KMS-11 (cell line): ENCODE measurements at regions not wholly inside any gene's neighbourhood (a gene's known extent, or its start where the extent isn't known, plus 50 kb on each side); places are given as distances from the start of the nearest gene placed in this dataset.

Experiments
- H2AFZ ChIP-seq: fragments of 200-600 bp; sonication (generic); 2 replicates; pipeline ENCODE4 v1.6.1; 2016; ENCODE audit warnings: antibody characterized with exemption, mixed run types, low read depth
- H3K27ac ChIP-seq: fragments of 200-600 bp; sonication (generic); 2 replicates; pipeline ENCODE4 v1.6.1; 2016; ENCODE audit warnings: mild to moderate bottlenecking, mixed run types
- H3K27me3 ChIP-seq: fragments of 200-600 bp; sonication (generic); 2 replicates; pipeline ENCODE4 v1.6.1; 2017; ENCODE audit warnings: mild to moderate bottlenecking, low read depth, mixed run types, moderate library complexity; ENCODE audit not compliant: insufficient read depth
- H3K36me3 ChIP-seq: fragments of 200-600 bp; sonication (generic); 2 replicates; pipeline ENCODE4 v1.6.1; 2017; ENCODE audit warnings: mild to moderate bottlenecking, mixed run types; ENCODE audit not compliant: insufficient read depth
- H3K4me1 ChIP-seq: fragments of 200-600 bp; sonication (generic); 2 replicates; pipeline ENCODE4 v1.6.1; 2016; ENCODE audit warnings: mild to moderate bottlenecking, low read depth, mixed run types; ENCODE audit not compliant: poor library complexity, severe bottlenecking
- H3K4me2 ChIP-seq: fragments of 200-600 bp; sonication (generic); 2 replicates; pipeline ENCODE4 v1.7.0; 2016; ENCODE audit warnings: mild to moderate bottlenecking, mixed run types
- H3K4me3 ChIP-seq: fragments of 200-600 bp; sonication (generic); IDR thresholded peaks from 2 replicates; pipeline ENCODE4 v1.6.1; 2017; ENCODE audit warnings: low read depth, low read length, mixed read lengths; ENCODE audit not compliant: insufficient read depth
- H3K79me2 ChIP-seq: fragments of 200-600 bp; sonication (generic); 2 replicates; pipeline ENCODE4 v1.6.1; 2016; ENCODE audit warnings: low read depth, mixed run types; ENCODE audit not compliant: insufficient read depth
- H3K9ac ChIP-seq: fragments of 200-600 bp; sonication (generic); 2 replicates; pipeline ENCODE4 v1.6.1; 2016; ENCODE audit warnings: mild to moderate bottlenecking, mixed run types
- H4K20me1 ChIP-seq: fragments of 200-600 bp; sonication (generic); 2 replicates; pipeline ENCODE4 v1.6.1; 2016; ENCODE audit warnings: mild to moderate bottlenecking, mixed run types; ENCODE audit not compliant: insufficient read depth
- TF ChIP-seq, protein P1 (sequence below): fragments of 200-600 bp; sonication (generic); conservative IDR thresholded peaks from 2 replicates; pipeline ENCODE4 v1.6.1; 2017; ENCODE audit warnings: low read depth, mild to moderate bottlenecking, antibody characterized with exemption, low read length, moderate library complexity, mixed read lengths

DNA sequence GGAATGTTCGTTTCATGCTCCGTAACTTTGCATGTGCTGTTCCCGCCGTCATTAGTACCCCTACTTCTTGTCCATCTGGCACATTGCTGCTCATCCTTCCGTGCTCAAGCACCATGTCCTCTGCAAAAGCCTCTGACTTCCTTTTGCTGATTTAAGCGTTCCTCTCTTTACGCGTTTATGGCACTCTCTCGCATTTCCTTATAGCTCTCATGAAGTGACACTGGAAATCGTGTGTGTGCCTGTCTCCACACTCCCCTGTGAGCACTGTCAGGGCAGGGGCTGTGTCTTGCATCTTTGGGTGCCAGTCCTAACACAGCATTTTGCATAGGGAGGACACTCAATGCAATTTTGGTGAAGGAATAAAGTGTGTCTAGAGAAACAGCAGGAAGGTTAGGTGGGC, 210.6 kb upstream of the FAT1 start:
- Histone ChIP-seq H3K4me3 (no peak overlapping the region), H3K27me3 (no peaks in the 10 kb centered on the region), H2AFZ (no peak overlapping the region), H4K20me1 (no peaks in the 10 kb centered on the region), H3K27ac (no peak overlapping the region), H3K4me2 (no peak overlapping the region), H3K36me3 (no peaks in the 10 kb centered on the region), H3K9ac (no peak overlapping the region), H3K4me1 (no peaks in the 10 kb centered on the region), H3K79me2 (no peaks in the 10 kb centered on the region)
- TF ChIP-seq, protein P1, sequence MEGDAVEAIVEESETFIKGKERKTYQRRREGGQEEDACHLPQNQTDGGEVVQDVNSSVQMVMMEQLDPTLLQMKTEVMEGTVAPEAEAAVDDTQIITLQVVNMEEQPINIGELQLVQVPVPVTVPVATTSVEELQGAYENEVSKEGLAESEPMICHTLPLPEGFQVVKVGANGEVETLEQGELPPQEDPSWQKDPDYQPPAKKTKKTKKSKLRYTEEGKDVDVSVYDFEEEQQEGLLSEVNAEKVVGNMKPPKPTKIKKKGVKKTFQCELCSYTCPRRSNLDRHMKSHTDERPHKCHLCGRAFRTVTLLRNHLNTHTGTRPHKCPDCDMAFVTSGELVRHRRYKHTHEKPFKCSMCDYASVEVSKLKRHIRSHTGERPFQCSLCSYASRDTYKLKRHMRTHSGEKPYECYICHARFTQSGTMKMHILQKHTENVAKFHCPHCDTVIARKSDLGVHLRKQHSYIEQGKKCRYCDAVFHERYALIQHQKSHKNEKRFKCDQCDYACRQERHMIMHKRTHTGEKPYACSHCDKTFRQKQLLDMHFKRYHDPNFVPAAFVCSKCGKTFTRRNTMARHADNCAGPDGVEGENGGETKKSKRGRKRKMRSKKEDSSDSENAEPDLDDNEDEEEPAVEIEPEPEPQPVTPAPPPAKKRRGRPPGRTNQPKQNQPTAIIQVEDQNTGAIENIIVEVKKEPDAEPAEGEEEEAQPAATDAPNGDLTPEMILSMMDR, result no peak

DNA sequence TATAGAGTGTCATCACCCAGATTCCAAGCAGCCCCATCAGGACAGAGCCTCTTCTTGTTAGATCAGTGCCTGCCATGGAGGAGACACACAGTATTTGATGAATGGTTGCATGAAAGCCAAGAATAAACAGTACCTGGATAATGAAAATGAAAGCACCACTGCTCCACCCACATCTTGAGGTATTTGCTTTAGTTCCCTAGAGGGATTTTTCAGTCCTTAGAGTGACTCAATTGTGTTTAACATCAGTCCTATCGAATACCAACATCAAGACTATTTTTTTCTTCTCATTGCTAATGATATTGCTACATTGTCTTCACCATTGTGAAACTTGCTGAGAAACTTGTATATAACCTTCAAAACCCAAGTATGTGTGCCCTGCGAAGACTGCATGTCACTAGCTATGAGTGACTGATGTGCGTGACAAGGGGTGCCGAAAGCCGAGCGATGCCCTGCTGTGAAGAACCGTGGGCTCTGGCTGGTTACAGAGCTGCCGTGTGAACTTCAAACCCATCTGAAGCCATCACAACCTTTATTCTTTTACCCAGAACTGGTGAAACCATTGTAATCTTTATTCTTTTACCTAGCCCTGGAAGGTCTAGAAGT, 211.3 kb upstream of the FAT1 start:
- Histone ChIP-seq H2AFZ (no peak overlapping the region), H3K9ac (no peak overlapping the region), H3K79me2 (no peaks in the 10 kb centered on the region), H3K27ac (no peak overlapping the region), H4K20me1 (no peaks in the 10 kb centered on the region), H3K27me3 (no peaks in the 10 kb centered on the region), H3K4me3 (no peak overlapping the region), H3K4me2 (no peak overlapping the region), H3K4me1 (no peaks in the 10 kb centered on the region), H3K36me3 (no peaks in the 10 kb centered on the region)
- TF ChIP-seq, protein P1, result no peak

DNA sequence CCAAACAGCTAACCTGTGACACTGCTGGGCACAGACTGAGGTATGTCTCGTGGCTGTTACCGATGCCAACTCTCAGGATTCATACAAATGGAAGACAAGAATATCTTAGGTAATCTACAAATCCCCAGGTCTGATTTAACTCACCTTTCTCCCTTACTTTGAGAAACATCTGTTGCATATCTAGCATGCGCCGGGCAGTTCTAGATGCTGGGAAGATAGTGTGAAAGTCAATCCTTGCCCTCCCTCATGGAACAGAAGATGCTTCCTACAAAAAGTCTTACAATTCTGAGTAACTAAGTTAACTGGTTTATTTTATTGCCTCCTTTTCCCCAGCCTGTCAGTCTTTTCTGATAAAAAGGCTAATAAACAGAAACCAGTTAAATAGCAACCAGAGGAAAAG, 212.2 kb upstream of the FAT1 start:
- H3K9ac ChIP-seq, result no peak overlapping the region
- no peaks in the 10 kb centered on the region for H3K4me1 ChIP-seq
- H3K4me3 ChIP-seq, result no peak overlapping the region
- no peaks in the 10 kb centered on the region for H3K79me2 ChIP-seq
- no peaks in the 10 kb centered on the region for H3K27me3 ChIP-seq
- no peak overlapping the region for H3K4me2 ChIP-seq
- no peaks in the 10 kb centered on the region for H4K20me1 ChIP-seq
- H3K27ac ChIP-seq, result no peak overlapping the region
- H2AFZ ChIP-seq, result no peak overlapping the region
- TF ChIP-seq, protein P1, result no peak
- H3K36me3 ChIP-seq, result no peaks in the 10 kb centered on the region

DNA sequence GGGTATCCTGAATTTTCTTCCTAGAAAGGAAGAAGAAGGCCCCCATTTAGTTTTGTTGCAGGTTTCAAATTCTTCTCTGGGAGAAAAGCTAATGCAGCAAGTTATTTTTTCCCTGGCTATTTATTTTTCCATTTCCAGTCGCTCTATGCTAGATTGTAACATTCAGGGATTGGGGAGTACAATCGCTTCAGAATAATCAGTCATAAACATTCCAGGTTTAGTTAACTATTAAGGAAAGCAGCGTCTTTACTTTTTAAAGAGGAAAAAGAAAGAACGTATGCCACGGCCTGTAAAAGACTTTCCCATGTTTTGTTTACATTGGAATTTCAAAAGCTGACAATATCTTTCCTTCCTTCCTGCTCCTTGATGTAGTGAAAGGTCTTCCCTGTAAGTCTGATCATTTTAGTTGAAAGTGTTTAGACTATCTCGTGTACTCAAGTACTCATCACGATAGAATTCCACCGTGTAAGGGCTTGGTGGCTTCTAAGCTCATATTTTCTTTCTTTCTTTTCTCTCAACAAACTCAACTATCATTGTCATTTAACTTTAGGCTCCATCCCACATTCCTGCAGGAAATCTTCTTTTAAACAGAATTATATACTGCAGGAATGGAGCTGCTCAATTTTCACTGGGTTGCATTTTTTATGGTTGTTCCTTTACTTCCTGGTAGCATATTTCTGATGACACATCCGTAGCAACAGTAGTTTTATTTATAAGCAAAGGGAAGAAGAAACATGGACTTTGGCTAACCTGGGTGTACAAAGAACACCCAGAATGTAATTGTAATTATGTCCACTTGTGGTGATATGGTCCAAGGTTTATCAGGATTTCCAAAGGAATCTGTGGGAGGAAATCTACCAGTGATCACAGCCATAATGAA, 213.1 kb upstream of the FAT1 start:
- Histone ChIP-seq H3K27ac (no peak overlapping the region), H2AFZ (no peak overlapping the region), H3K4me3 (no peak overlapping the region), H3K79me2 (no peaks in the 10 kb centered on the region), H3K9ac (no peak overlapping the region), H3K36me3 (no peaks in the 10 kb centered on the region), H3K4me2 (no peak overlapping the region), H3K27me3 (no peaks in the 10 kb centered on the region), H3K4me1 (no peaks in the 10 kb centered on the region), H4K20me1 (no peaks in the 10 kb centered on the region)
- TF ChIP-seq, protein P1, result no peak
